Stimulated activated CD4-positive, alpha-beta T cell treated with anti-CD3 and anti-CD28 coated beads, Interleukin-2, amount 100 ng/mL, for 24 hours (primary cell): ENCODE measurements at regions not wholly inside any gene's neighbourhood (a gene's known extent, or its start where the extent isn't known, plus 50 kb on each side); places are given as distances from the start of the nearest gene placed in this dataset.
"Not testable (repeated sequence)": the region's sequence is repeated elsewhere in the genome, so short reads cannot be mapped to it uniquely, and the experiment has no call there.

Source experiments
- DNase-seq, 2 donors: peaks; one replicate each; pipeline ENCODE4 v3.0.0-alpha.2; 2020

- no peak for DNase-seq
These were observed 94.2 kb upstream of the SRSF6 start for GRCh38 chr20:43363506-43363905.

GRCh38 chr20:43361526-43361925 is 96.2 kb upstream of the SRSF6 start:
- no peak for DNase-seq

- no peak for DNase-seq
These were observed 97.7 kb upstream of the SRSF6 start for GRCh38 chr20:43360016-43360415.

DNA sequence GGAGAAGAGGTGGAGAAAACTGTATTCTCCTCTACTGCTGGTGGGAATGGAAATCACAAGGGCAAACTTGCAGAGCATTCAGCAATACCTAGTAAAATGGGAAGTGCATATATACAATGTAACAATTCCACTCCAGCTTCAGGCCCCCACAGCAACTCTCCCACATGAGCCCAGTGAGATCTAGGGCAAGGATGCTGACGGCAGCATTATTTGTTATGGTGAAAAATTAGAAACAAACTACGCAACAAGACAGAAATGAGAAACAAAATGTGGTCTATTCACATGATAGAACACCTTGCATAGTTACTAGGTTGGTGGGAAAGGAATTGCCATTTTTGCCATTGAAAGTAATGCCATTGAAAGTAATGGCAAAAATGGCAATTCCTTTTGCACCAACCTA is 98.9 kb upstream of the SRSF6 start:
- no peak for DNase-seq

DNA sequence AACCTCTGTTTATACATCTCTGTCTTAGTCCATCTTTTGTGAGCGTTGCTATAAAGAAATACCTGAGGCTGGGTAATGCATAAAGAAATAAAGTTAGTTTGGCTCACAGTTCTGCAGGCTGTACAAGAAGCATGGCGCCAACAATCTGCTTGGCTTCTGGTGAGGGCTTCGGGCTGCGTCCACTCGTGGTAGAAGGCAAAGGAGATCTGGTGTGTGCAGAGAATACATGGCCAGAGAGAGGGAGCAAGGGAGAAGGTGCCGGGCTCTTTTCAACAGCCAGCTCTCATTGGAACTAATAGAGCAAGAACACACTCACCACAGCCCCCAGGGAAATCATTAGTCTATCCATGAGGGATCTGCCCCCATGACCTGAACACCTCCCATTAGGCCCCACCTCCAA is 100.3 kb upstream of the SRSF6 start:
- DNase-seq: no peak

DNA sequence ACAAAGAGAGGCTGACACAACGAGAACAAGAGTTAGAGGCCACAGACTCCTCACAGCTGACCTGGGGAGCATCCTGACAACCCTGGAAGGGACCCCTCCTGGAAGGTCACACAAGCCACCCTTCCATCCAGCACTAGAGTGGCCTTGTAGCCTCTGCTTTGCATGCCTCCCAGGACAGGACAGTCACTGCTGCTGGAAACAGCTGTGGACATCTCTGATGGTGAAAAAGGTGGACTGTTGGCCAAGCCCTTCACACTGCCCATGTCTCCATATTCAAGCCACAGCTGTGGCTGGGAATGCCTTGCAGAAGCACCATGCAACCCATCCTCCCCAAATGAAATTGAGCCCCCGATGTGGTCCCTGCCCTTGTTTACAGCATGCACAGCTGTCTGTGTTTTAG is 102.1 kb upstream of the SRSF6 start:
- DNase-seq: no peak

DNA sequence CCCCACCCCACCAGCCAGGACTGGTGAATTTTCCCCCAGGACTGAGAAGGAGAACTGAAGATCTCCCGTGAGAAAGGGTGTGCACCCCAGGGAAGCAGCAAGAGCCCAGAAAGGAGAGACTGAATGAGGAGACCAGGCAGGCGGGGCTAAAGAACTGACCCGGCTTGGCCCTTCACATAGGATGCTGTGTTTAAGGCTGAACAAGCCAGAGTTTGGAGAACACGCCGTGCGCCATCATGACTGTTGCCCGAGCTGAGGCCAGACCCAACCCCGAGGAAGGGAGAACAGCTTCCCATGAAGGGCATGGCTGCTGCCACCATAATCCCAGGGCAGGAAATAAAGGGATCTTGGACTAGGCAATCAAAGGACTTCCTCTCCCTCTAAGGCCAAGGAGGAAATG is 104.7 kb upstream of the SRSF6 start:
- DNase-seq: no peak

- DNase-seq: not testable (repeated sequence)
These were observed 107.0 kb upstream of the SRSF6 start for GRCh38 chr20:43350694-43351093.

- DNase-seq: no peak
These were observed 107.9 kb upstream of the SRSF6 start for GRCh38 chr20:43349841-43350240.

- DNase-seq: not testable (repeated sequence)
These were observed 109.9 kb upstream of the SRSF6 start for GRCh38 chr20:43347839-43348238.

DNA sequence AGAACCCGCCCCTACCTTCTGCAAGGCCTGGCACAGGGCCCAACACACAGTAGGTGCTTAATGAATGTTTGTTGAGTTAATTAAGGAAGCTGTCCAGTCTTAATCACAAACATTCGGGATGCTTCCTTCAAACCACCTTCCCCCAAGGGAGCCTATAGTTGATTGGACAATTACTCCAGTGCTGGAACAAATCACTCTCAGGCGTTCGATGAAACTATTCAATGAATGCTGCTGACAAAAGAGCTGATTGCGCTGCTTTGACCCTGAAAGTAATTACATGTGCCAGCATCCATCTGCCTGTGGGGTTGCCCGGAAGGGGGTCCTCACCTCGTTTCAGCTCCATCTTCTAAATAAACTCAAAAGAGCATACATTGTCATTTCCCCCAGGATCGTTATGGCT is 112.0 kb upstream of the SRSF6 start:
- no peak for DNase-seq

GRCh38 chr20:43341511-43341910 is 116.2 kb upstream of the SRSF6 start:
- DNase-seq: no peak

DNA sequence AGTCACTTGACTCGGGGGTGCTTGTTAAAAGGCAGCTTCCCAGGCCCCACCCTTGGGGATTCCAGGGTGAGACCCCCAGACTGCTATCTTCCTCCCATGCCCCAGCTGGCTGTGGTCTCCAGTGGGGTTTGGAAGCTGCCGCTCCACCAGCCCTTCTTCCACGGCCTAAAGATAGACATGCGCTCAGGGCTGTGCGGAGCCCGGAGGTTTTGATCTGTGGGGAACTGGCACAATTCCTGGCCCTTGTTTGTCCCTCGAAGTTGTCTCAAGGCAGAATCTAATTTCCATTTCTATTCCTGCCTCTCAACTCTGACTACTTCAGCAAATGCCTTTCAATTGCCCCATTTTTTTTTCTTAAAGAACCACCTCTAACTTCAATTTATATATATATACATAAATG is 120.7 kb upstream of the SRSF6 start:
- DNase-seq: no peak

DNA sequence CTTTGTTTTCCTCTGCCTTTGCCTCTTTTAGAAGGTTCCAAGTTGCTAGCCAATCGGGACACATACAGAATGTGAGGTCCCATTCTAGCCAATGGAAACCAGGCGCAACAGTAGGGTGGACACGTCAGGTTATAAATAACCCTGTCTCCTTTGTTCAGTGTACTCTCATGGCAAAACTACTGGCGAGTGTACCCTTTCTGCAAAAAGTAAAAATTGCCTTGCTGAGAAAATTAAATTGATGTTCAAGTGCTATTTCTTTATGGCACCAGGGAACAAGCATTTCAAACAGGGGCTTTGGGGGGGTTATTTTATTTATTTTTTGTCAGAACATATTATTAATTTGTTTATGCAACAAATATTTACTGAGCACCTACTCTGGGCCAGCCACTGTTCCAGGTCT is 123.6 kb upstream of the SRSF6 start:
- DNase-seq: no peak

- DNase-seq: no peak
These were observed 125.8 kb upstream of the SRSF6 start for GRCh38 chr20:43331906-43332305.

GRCh38 chr20:43328697-43329096 is 129.0 kb upstream of the SRSF6 start:
- DNase-seq: no peak

DNA sequence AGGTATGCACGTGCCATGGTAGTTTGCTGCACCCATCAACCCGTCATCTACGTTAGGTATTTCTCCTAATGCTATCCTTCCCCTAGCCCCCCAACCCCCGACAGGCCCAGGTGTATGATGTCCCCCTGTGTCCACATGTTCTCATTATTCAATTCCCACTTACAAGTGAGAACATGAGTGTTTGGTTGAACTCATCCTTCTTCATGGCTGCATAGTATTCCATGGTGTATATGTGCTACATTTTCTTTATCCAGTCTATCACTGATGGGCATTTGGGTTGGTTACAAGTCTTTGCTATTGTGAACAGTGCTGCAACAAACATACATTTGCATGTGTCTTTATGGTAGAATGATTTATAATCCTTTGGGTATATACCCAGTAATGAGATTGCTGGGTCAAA is 130.5 kb upstream of the SRSF6 start:
- DNase-seq: not testable (repeated sequence)

DNA sequence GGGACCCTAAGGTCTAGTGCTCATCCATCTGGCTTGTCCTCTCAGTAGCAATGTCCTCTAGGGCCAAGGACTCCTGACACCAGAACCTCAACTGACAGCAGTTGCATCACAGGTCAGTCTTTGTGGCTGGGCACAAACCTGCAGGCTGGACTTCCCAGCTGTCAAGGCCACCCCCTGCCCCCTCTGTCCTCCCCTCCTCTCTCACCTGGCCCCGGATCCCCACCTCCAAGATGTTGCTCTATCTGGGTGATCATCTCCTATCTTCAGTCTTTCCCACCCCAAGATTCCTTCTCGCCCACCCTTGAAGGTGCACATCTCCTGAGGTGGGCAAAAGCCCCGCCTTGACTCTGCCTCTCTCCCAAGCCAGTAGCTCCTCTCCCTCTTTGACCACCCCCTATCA is 131.8 kb upstream of the SRSF6 start:
- DNase-seq: no peak

DNA sequence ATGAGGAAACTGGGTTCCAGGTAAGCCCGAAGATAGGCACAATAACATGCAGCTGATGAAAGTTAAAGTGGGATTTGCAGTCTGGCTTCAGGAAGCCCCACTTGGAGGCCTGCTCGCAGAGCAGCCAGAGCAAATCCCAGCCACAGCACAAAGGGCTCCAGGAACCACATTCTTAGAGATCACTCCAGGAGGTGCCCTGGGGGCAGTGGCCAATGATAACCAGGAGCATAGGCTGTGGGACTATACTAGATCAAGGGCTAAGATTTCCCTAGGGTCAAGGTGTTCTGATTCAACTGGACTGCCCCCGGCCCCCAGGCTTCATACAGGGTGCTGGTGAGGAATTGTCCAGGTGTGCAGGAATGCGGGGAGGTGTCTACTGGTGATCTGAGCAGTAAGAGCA is 133.9 kb upstream of the PTPRT start:
- DNase-seq: no peak

- no peak for DNase-seq
These were observed 133.1 kb upstream of the PTPRT start for GRCh38 chr20:43322851-43323250.

- no peak for DNase-seq
These were observed 130.8 kb upstream of the PTPRT start for GRCh38 chr20:43320536-43320935.

GRCh38 chr20:43318755-43319297 is 129.1 kb upstream of the PTPRT start:
- no peak for DNase-seq

DNA sequence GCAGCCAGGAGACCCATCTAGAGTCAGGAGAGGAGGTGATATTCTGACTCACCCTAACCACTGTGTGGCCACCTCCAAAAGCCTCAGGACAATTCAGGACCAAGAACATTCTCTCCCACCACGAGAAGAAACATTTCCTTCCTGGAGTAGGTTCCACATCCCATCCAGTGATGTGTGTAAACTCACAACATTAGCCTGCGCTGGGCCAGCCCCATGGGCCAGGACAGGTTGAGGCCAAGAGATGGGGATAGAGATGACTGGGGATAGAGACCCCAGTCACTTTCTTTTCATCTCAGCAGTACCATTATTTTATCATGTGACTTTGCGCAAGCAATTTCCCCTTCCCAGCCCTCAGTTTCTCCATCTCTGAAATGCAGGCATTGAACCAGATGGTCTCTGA is 126.6 kb upstream of the PTPRT start:
- no peak for DNase-seq

DNA sequence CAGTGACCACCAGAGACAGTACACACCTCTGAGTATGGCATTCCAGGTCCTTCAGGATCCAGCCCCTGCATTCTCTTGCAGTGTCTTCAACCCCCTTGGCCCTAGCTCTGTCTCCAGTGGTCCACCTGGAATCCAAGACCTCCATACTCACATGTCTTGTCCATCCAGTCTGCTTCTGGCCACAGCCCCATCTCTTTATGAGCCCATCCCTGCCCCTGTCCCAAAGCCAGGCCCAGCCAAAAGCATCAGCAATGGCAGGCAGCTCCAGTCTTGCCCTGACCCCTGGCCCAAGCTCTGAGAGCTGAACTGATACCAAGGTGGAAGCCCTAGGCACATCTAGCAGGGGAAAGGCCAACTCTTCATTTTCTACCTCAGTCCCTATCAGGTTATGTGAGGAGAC is 119.6 kb upstream of the PTPRT start:
- no peak for DNase-seq

GRCh38 chr20:43306837-43307236 is 117.1 kb upstream of the PTPRT start:
- DNase-seq: no peak

DNA sequence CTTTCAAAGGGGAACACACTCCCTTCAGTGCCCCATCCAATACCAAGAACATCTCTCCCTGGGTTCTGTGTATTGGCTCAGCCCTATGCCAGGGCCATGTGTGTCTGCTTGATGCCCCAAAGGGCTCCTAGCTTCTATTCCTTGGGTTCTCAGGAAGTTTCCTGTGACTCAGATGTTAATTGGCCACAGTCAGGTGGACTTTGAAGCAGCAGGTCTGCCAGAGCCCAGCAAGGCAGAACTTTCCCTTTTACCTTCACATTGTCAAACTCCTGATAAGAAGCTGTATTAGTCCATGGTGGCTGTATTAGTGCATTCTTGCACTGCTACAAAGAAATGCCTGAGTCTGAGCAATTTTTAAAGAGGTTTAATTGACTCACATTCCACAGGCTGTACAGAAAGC is 116.0 kb upstream of the PTPRT start:
- no peak for DNase-seq
